ENCODE measurements at regions not wholly inside any gene's neighbourhood (a gene's known extent, or its start where the extent isn't known, plus 50 kb on each side); places are given as distances from the start of the nearest gene placed in this dataset.

DNA sequence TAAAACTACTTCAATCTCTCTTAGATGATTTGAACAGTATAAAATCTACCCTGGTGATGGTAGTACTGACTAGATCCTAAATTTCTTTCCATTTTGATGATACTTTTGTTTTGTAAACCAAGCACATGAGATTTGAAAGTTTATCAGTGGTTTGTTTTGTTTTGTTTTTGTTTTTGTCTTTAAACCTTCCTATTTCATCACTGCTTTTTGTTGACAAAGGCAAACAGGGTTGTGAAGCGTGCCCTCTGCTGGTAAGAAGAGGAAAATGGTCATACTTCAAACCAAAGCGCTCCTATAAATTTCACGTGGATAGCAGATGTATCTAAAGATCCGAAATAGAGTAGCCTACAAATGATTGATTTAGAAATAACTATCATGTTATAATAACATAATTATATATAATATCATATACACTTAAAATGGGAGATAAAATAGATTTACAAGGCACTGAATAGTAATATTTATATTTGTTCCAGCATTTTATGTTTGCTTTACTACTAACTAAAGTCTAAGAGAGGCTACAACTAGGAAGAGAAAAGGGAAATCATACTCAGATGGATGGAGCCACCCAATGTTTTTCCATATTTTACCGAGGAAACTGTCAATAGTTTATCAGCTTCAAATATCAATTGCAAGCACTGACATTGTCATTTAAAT lies 254.0 kb upstream of the USP15 start (continued):
- TF ChIP-seq, protein P1, sequence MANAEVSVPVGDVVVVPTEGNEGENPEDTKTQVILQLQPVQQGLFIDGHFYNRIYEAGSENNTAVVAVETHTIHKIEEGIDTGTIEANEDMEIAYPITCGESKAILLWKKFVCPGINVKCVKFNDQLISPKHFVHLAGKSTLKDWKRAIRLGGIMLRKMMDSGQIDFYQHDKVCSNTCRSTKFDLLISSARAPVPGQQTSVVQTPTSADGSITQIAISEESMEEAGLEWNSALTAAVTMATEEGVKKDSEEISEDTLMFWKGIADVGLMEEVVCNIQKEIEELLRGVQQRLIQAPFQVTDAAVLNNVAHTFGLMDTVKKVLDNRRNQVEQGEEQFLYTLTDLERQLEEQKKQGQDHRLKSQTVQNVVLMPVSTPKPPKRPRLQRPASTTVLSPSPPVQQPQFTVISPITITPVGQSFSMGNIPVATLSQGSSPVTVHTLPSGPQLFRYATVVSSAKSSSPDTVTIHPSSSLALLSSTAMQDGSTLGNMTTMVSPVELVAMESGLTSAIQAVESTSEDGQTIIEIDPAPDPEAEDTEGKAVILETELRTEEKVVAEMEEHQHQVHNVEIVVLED (CRISPR knock-in tag; IDR thresholded peaks at IDR 0.05), result no peak
- TF ChIP-seq ZSCAN32 (CRISPR knock-in tag; IDR thresholded peaks at IDR 0.05), result no peak
- TF ChIP-seq FOXA3 (CRISPR knock-in tag; conservative IDR thresholded peaks at IDR 0.05 in 1 of 2, IDR thresholded peaks at IDR 0.05 in 1 of 2), result peak in 1 of 2 experiments; percentile 61; a peak in 2 of 4 replicates
- TF ChIP-seq DIDO1 (tag; IDR thresholded peaks at IDR 0.05; ENCODE audit: low read depth), result no peak
- TF ChIP-seq, protein P2, sequence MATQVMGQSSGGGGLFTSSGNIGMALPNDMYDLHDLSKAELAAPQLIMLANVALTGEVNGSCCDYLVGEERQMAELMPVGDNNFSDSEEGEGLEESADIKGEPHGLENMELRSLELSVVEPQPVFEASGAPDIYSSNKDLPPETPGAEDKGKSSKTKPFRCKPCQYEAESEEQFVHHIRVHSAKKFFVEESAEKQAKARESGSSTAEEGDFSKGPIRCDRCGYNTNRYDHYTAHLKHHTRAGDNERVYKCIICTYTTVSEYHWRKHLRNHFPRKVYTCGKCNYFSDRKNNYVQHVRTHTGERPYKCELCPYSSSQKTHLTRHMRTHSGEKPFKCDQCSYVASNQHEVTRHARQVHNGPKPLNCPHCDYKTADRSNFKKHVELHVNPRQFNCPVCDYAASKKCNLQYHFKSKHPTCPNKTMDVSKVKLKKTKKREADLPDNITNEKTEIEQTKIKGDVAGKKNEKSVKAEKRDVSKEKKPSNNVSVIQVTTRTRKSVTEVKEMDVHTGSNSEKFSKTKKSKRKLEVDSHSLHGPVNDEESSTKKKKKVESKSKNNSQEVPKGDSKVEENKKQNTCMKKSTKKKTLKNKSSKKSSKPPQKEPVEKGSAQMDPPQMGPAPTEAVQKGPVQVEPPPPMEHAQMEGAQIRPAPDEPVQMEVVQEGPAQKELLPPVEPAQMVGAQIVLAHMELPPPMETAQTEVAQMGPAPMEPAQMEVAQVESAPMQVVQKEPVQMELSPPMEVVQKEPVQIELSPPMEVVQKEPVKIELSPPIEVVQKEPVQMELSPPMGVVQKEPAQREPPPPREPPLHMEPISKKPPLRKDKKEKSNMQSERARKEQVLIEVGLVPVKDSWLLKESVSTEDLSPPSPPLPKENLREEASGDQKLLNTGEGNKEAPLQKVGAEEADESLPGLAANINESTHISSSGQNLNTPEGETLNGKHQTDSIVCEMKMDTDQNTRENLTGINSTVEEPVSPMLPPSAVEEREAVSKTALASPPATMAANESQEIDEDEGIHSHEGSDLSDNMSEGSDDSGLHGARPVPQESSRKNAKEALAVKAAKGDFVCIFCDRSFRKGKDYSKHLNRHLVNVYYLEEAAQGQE (IDR thresholded peaks at IDR 0.05; ENCODE audit: borderline replicate concordance), result peak; percentile 32; the same call in 1 of the 2 replicates
- TF ChIP-seq, protein P2 (CRISPR knock-in tag; IDR thresholded peaks at IDR 0.05; ENCODE audit: low read depth), result no peak
- TF ChIP-seq, protein P3, sequence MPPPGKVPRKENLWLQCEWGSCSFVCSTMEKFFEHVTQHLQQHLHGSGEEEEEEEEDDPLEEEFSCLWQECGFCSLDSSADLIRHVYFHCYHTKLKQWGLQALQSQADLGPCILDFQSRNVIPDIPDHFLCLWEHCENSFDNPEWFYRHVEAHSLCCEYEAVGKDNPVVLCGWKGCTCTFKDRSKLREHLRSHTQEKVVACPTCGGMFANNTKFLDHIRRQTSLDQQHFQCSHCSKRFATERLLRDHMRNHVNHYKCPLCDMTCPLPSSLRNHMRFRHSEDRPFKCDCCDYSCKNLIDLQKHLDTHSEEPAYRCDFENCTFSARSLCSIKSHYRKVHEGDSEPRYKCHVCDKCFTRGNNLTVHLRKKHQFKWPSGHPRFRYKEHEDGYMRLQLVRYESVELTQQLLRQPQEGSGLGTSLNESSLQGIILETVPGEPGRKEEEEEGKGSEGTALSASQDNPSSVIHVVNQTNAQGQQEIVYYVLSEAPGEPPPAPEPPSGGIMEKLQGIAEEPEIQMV (tag; conservative IDR thresholded peaks at IDR 0.05; ENCODE audit: low read depth), result no peak
- TF ChIP-seq RAD21 (CRISPR knock-in tag; conservative IDR thresholded peaks at IDR 0.05 in 1 of 2, IDR thresholded peaks at IDR 0.05 in 1 of 2), result peak; percentile 51 to 62

All from K562 (cell line).